SK-N-SH (cell line): ENCODE measurements at regions not wholly inside any gene's neighbourhood (a gene's known extent, or its start where the extent isn't known, plus 50 kb on each side); places are given as distances from the start of the nearest gene placed in this dataset.
"Not testable (repeated sequence)": the region's sequence is repeated elsewhere in the genome, so short reads cannot be mapped to it uniquely, and the experiment has no call there.

Source experiments
- CTCF ChIA-PET: fragments of 300-600, 350-600 bp; formaldehyde crosslinking; extraction: SDS; loops from one replicate; lab custom pipeline; 2021; lab: Yijun Ruan, JAX
- POLR2A ChIA-PET: fragments of 350-600 bp; sonication (Branson Sonifier 250); formaldehyde crosslinking; extraction: SDS; loops from one replicate; lab custom pipeline; 2020; ENCODE audit warnings: antibody characterized with exemption, inconsistent platforms; lab: Yijun Ruan, JAX
- DNase-seq: peaks from one replicate; pipeline ENCODE4 v3.0.0; 2012
- H2AFZ ChIP-seq: fragments of 200-600 bp; sonication (generic); 2 replicates; pipeline ENCODE4 v1.8.1; 2016; ENCODE audit warnings: antibody characterized with exemption, mild to moderate bottlenecking, low read depth
- H3F3A ChIP-seq: fragments of 200-600 bp; sonication (generic); replicated peaks from 2 replicates; pipeline ENCODE3; 2016; ENCODE audit warnings: antibody characterized with exemption, mild to moderate bottlenecking; ENCODE audit not compliant: insufficient read depth
- H3K27ac ChIP-seq, 2 experiments: fragments of 200-500 bp in 1 of 2; fragments of 200-600 bp in 1 of 2; sonication (Bioruptor generic) in 1 of 2; sonication (generic), shearing (Covaris generic) in 1 of 2; 2 replicates each; pipeline versions ENCODE4 v1.5.1 to v1.6.1; 2014 to 2016; ENCODE audit warnings: low read depth in 2 of 2, inconsistent platforms in 1 of 2, low read length in 1 of 2, mild to moderate bottlenecking in 1 of 2, mixed read lengths in 1 of 2
- H3K27me3 ChIP-seq: fragments of 200-600 bp; sonication (generic), shearing (Covaris generic); 2 replicates; pipeline ENCODE4 v1.6.1; 2016; ENCODE audit warnings: mixed run types; ENCODE audit not compliant: insufficient read depth
- H3K36me3 ChIP-seq, 2 experiments: fragments of 200-500 bp in 1 of 2; fragments of 200-600 bp in 1 of 2; sonication (Bioruptor generic) in 1 of 2; sonication (generic) in 1 of 2; replicated peaks in 1 of 2; 2 replicates each; pipeline versions ENCODE3 to v1.5.1; 2014 to 2016; ENCODE audit warnings: low read length in 1 of 2, mild to moderate bottlenecking in 1 of 2; ENCODE audit not compliant: insufficient read depth in 2 of 2, control insufficient read depth in 1 of 2
- H3K4me1 ChIP-seq, 2 experiments: fragments of 200-500 bp in 1 of 2; fragments of 200-600 bp in 1 of 2; sonication (Bioruptor generic) in 1 of 2; sonication (generic), shearing (Covaris generic) in 1 of 2; 2 replicates each; pipeline versions ENCODE4 v1.5.1 to v1.6.1; 2014 to 2016; ENCODE audit warnings: low read depth in 1 of 2, low read length in 1 of 2, mixed run types in 1 of 2; ENCODE audit not compliant: insufficient read depth in 2 of 2, control insufficient read depth in 1 of 2
- H3K4me2 ChIP-seq: fragments of 200-600 bp; sonication (generic), shearing (Covaris generic); 2 replicates; pipeline ENCODE4 v1.6.1; 2017; ENCODE audit warnings: mixed run types
- H3K4me3 ChIP-seq, 2 experiments: fragments of 200-500 bp in 1 of 2; fragments of 200-600 bp in 1 of 2; sonication (Bioruptor generic) in 1 of 2; sonication (generic), shearing (Covaris generic) in 1 of 2; 2 replicates each; pipeline versions ENCODE4 v1.5.1 to v1.8.1; 2014 to 2016; ENCODE audit warnings: low read depth in 2 of 2, inconsistent platforms in 1 of 2, low read length in 1 of 2, mild to moderate bottlenecking in 1 of 2, mixed read lengths in 1 of 2, moderate library complexity in 1 of 2
- H3K79me2 ChIP-seq: fragments of 200-600 bp; sonication (generic); 2 replicates; pipeline ENCODE4 v1.8.1; 2017; ENCODE audit warnings: mild to moderate bottlenecking; ENCODE audit not compliant: insufficient read depth
- H3K9ac ChIP-seq: fragments of 200-600 bp; sonication (generic); 2 replicates; pipeline ENCODE4 v1.6.1; 2017; ENCODE audit warnings: mixed run types
- H3K9me2 ChIP-seq: fragments of 200-600 bp; sonication (generic); 2 replicates; pipeline ENCODE4 v1.6.1; 2017; ENCODE audit warnings: mixed run types
- H3K9me3 ChIP-seq: fragments of 200-600 bp; sonication (generic); 2 replicates; pipeline ENCODE4 v1.6.1; 2017; ENCODE audit warnings: mixed run types, mild to moderate bottlenecking, moderate library complexity
- H4K20me1 ChIP-seq: fragments of 200-600 bp; sonication (generic); 2 replicates; pipeline ENCODE4 v1.6.1; 2017; ENCODE audit warnings: mild to moderate bottlenecking, mixed run types; ENCODE audit not compliant: insufficient read depth
- EP300 ChIP-seq, 2 experiments: IDR thresholded peaks; 2 replicates each; pipeline versions ENCODE4 v1.4.0 to v1.6.1; 2012; ENCODE audit warnings: borderline replicate concordance in 1 of 2, low read depth in 1 of 2, low read length in 1 of 2
- EZH2phosphoT487 ChIP-seq: fragments of 200-600 bp; sonication (generic); IDR thresholded peaks from 2 replicates; pipeline ENCODE4 v1.6.1; 2017; ENCODE audit warnings: low read depth, mixed run types, mild to moderate bottlenecking, antibody characterized with exemption, moderate library complexity, borderline replicate concordance
- FOSL2 ChIP-seq: IDR thresholded peaks from 2 replicates; pipeline ENCODE4 v1.4.0; 2012; ENCODE audit warnings: low read depth, mild to moderate bottlenecking, moderate library complexity, borderline replicate concordance
- FOXJ3 ChIP-seq: sonication (generic); formaldehyde crosslinking; IDR thresholded peaks from 2 replicates; pipeline ENCODE4 v1.5.1; 2020; ENCODE audit warnings: mild to moderate bottlenecking, missing genetic modification reagents
- FOXM1 ChIP-seq: IDR thresholded peaks from 2 replicates; pipeline ENCODE4 v1.4.0; 2012; ENCODE audit warnings: low read depth, mild to moderate bottlenecking
- IRF3 ChIP-seq: fragments of 150-350 bp; IDR thresholded peaks from 2 replicates; pipeline ENCODE4 v1.6.1; 2016; ENCODE audit warnings: mild to moderate bottlenecking, low read depth, low read length
- MAX ChIP-seq: IDR thresholded peaks from 2 replicates; pipeline ENCODE4 v1.4.0; 2012; ENCODE audit warnings: low read depth
- MEF2A ChIP-seq: IDR thresholded peaks from 2 replicates; pipeline ENCODE4 v1.4.0; 2012; ENCODE audit warnings: low read depth, borderline replicate concordance
- NFIC ChIP-seq: IDR thresholded peaks from 2 replicates; pipeline ENCODE4 v1.4.0; 2012; ENCODE audit warnings: borderline replicate concordance
- PBX3 ChIP-seq: IDR thresholded peaks from 2 replicates; pipeline ENCODE4; 2012
- POLR2AphosphoS5 ChIP-seq: IDR thresholded peaks from 2 replicates; pipeline ENCODE4 v1.6.1; 2012; ENCODE audit warnings: low read depth, low read length
- RCOR1 ChIP-seq: fragments of 150-350 bp; IDR thresholded peaks from 2 replicates; pipeline ENCODE4 v1.6.1; 2017; ENCODE audit warnings: antibody characterized with exemption, low read length
- RFX5 ChIP-seq: IDR thresholded peaks from 2 replicates; pipeline ENCODE4 v1.6.1; 2012; ENCODE audit warnings: mild to moderate bottlenecking, improper control_type of control experiment, low read length
- RXRA ChIP-seq: IDR thresholded peaks from 2 replicates; pipeline ENCODE4 v1.4.0; 2012; ENCODE audit warnings: low read depth, mild to moderate bottlenecking, borderline replicate concordance
- SIN3A ChIP-seq: IDR thresholded peaks from 2 replicates; pipeline ENCODE4 v1.6.1; 2012; ENCODE audit warnings: low read depth, mild to moderate bottlenecking, low read length, moderate library complexity, borderline replicate concordance
- SMC3 ChIP-seq: IDR thresholded peaks from 2 replicates; pipeline ENCODE4 v1.6.1; 2012; ENCODE audit warnings: low read depth, low read length, improper control_type of control experiment
- TAF1 ChIP-seq: IDR thresholded peaks from 2 replicates; pipeline ENCODE4 v1.6.1; 2012; ENCODE audit warnings: low read depth, mild to moderate bottlenecking, low read length, moderate library complexity, borderline replicate concordance
- USF1 ChIP-seq: IDR thresholded peaks from 2 replicates; pipeline ENCODE4 v1.4.0; 2012; ENCODE audit warnings: low read depth, borderline replicate concordance
- WGBS: methylation state at CpG from one replicate; pipeline ENCODE4 v1.1.6; 2017; ENCODE audit warnings: low lambda C conversion rate; 5-methylcytosine and 5-hydroxymethylcytosine counted together

GRCh38 chr6:77263003-77263402 lies 200.3 kb downstream of the HTR1B start (continued):
- TF ChIP-seq EZH2phosphoT487 (no peak), EP300 (IDR thresholded peaks at IDR 0.05; ENCODE audit: borderline replicate concordance in 1 of 2, low read depth in 1 of 2, low read length in 1 of 2) (no peak), NFIC (no peak), RFX5 (no peak)
- TF ChIP-seq, all 33 proteins: peak for 0

GRCh38 chr6:77251801-77252200 lies 211.5 kb downstream of the HTR1B start:
- H3K9ac ChIP-seq, H3K4me3 ChIP-seq, H3K4me2 ChIP-seq, H3K27ac ChIP-seq, H3F3A ChIP-seq, POLR2A ChIA-PET, H2AFZ ChIP-seq, H3K36me3 ChIP-seq, H3K9me2 ChIP-seq, DNase-seq, H4K20me1 ChIP-seq, H3K27me3 ChIP-seq, CTCF ChIA-PET, H3K4me1 ChIP-seq, H3K79me2 ChIP-seq, H3K9me3 ChIP-seq: not testable (repeated sequence)
- WGBS: 23% methylated on average over 4 of the region's 7 CpGs

GRCh38 chr6:77249560-77249959 lies 213.7 kb downstream of the HTR1B start:
- CTCF ChIA-PET: no interaction called here
- TF ChIP-seq FOSL2 (0 out of 2 replicates have a peak, but pooled peaks have one; percentile 15), MAX (no peak)
- 5% methylated on average over 1 of the region's 1 CpG for WGBS

GRCh38 chr6:77245026-77245425 lies 218.3 kb downstream of the HTR1B start:
- ChIA-PET POLR2A (no interaction called here), CTCF (interaction anchor here (0.6 kb wide), 1 partner anchor 365 kb away, joined by 3 read pairs; no protein-coding TSS in a partner anchor)
- Histone ChIP-seq H3K9me3 (no peaks in the 10 kb centered on the region), H3K9ac (no peak overlapping the region), H3K27me3 (no peaks in the 10 kb centered on the region), H2AFZ (no peak overlapping the region), H3K4me1 (no peaks in the 10 kb centered on the region), H3K9me2 (no peaks in the 10 kb centered on the region), H3K4me2 (no peak overlapping the region), H3K4me3 (no peak overlapping the region), H3K79me2 (no peaks in the 10 kb centered on the region), H3F3A (no peaks in the 10 kb centered on the region), H3K36me3 (no peaks in the 10 kb centered on the region), H4K20me1 (no peaks in the 10 kb centered on the region), H3K27ac (no peak overlapping the region)
- 53% methylated on average over 2 of the region's 2 CpGs for WGBS
- TF ChIP-seq RXRA (no peak), POLR2AphosphoS5 (no peak), EP300 (IDR thresholded peaks at IDR 0.05; ENCODE audit: borderline replicate concordance in 1 of 2, low read depth in 1 of 2, low read length in 1 of 2) (no peak), SIN3A (no peak), TAF1 (no peak), PBX3 (no peak), FOXM1 (no peak), RCOR1 (no peak), RFX5 (no peak), IRF3 (no peak), FOSL2 (no peak), MEF2A (no peak), FOXJ3 (CRISPR knock-in tag) (no peak), USF1 (no peak), SMC3 (no peak)
- DNase-seq: no peak

More at GRCh38 chr6:77249560-77249959, 213.7 kb downstream of the HTR1B start:
- Histone ChIP-seq H3K79me2 (no peaks in the 10 kb centered on the region), H3K27me3 (no peaks in the 10 kb centered on the region), H3K4me1 (no peaks in the 10 kb centered on the region), H3K9me3 (no peaks in the 10 kb centered on the region), H3K27ac (no peak overlapping the region), H3K4me2 (no peak overlapping the region), H3F3A (no peaks in the 10 kb centered on the region), H4K20me1 (no peaks in the 10 kb centered on the region), H3K4me3 (no peak overlapping the region), H2AFZ (no peak overlapping the region), H3K9me2 (no peaks in the 10 kb centered on the region), H3K9ac (no peak overlapping the region), H3K36me3 (no peaks in the 10 kb centered on the region)
- POLR2A ChIA-PET: no interaction called here
- DNase-seq: no peak
